H9 (cell line): ENCODE measurements at regions not wholly inside any gene's neighbourhood (a gene's known extent, or its start where the extent isn't known, plus 50 kb on each side); places are given as distances from the start of the nearest gene placed in this dataset.

Experiments used
- DNase-seq: peaks from one replicate; pipeline ENCODE4 v3.0.0-alpha.2; 2017
- H2AFZ ChIP-seq: one replicate; pipeline ENCODE4 v1.6.1; 2013; ENCODE audit warnings: mild to moderate bottlenecking, low read length, control low read depth, moderate library complexity
- H2AK5ac ChIP-seq: 2 replicates; pipeline ENCODE4 v1.6.1; 2013; ENCODE audit warnings: low read length, control low read depth, mixed read lengths; ENCODE audit not compliant: insufficient read length
- H2BK120ac ChIP-seq: one replicate; pipeline ENCODE4 v1.6.1; 2013; ENCODE audit warnings: low read depth, mild to moderate bottlenecking, low read length, control low read depth, inconsistent platforms; ENCODE audit not compliant: poor library complexity, severe bottlenecking
- H2BK12ac ChIP-seq: 2 replicates; pipeline ENCODE4 v1.6.1; 2013; ENCODE audit warnings: low read length, control low read depth, mixed read lengths, low read depth; ENCODE audit not compliant: insufficient read length
- H2BK15ac ChIP-seq: 2 replicates; pipeline ENCODE4 v1.6.1; 2013; ENCODE audit warnings: low read depth, low read length, control low read depth
- H2BK20ac ChIP-seq: one replicate; pipeline ENCODE4 v1.6.1; 2013; ENCODE audit warnings: low read depth, mild to moderate bottlenecking, low read length, control low read depth, inconsistent platforms; ENCODE audit not compliant: poor library complexity, severe bottlenecking
- H2BK5ac ChIP-seq: 2 replicates; pipeline ENCODE4 v1.6.1; 2013; ENCODE audit warnings: low read length, control low read depth, mixed read lengths; ENCODE audit not compliant: insufficient read length
- H3K14ac ChIP-seq: 2 replicates; pipeline ENCODE4 v1.6.1; 2013; ENCODE audit warnings: low read length, control low read depth; ENCODE audit not compliant: insufficient read depth
- H3K18ac ChIP-seq: 2 replicates; pipeline ENCODE4 v1.6.1; 2013; ENCODE audit warnings: low read depth, mild to moderate bottlenecking, mixed read lengths, low read length, control low read depth; ENCODE audit not compliant: insufficient read length
- H3K23ac ChIP-seq: 2 replicates; pipeline ENCODE4 v1.6.1; 2013; ENCODE audit warnings: low read length, control low read depth, mixed read lengths, low read depth; ENCODE audit not compliant: insufficient read length
- H3K23me2 ChIP-seq: 2 replicates; pipeline ENCODE4 v1.6.1; 2013; ENCODE audit warnings: low read depth, mild to moderate bottlenecking, mixed read lengths, low read length, control low read depth; ENCODE audit not compliant: insufficient read length, poor library complexity, severe bottlenecking
- H3K27ac ChIP-seq: 2 replicates; pipeline ENCODE4 v1.5.1; 2013; ENCODE audit warnings: low read length, control low read depth, mixed read lengths, low read depth; ENCODE audit not compliant: insufficient read length
- H3K27me3 ChIP-seq: 2 replicates; pipeline ENCODE4 v1.6.1; 2013; ENCODE audit warnings: low read length, control low read depth, inconsistent platforms; ENCODE audit not compliant: insufficient read depth
- H3K4ac ChIP-seq: 2 replicates; pipeline ENCODE4 v1.6.1; 2013; ENCODE audit warnings: low read depth, mild to moderate bottlenecking, control low read depth, inconsistent platforms, low read length, moderate library complexity
- H3K4me1 ChIP-seq: 2 replicates; pipeline ENCODE4 v1.6.1; 2013; ENCODE audit warnings: low read length, control low read depth, inconsistent platforms; ENCODE audit not compliant: insufficient read depth
- H3K4me2 ChIP-seq: 2 replicates; pipeline ENCODE4 v1.6.1; 2013; ENCODE audit warnings: low read length, control low read depth, mixed read lengths; ENCODE audit not compliant: insufficient read length, insufficient read depth
- H3K56ac ChIP-seq: 2 replicates; pipeline ENCODE4 v1.6.1; 2013; ENCODE audit warnings: low read depth, mild to moderate bottlenecking, mixed read lengths, low read length, control low read depth; ENCODE audit not compliant: insufficient read length
- H3K79me1 ChIP-seq: 2 replicates; pipeline ENCODE4 v1.6.1; 2013; ENCODE audit warnings: low read depth, mild to moderate bottlenecking, moderate library complexity, low read length, control low read depth, inconsistent platforms; ENCODE audit not compliant: insufficient read depth, poor library complexity, severe bottlenecking
- H3K79me2 ChIP-seq: 2 replicates; pipeline ENCODE4 v1.6.1; 2013; ENCODE audit warnings: low read length, control low read depth, inconsistent platforms; ENCODE audit not compliant: insufficient read depth
- H3K9ac ChIP-seq: 2 replicates; pipeline ENCODE4 v1.6.1; 2013; ENCODE audit warnings: low read length, control low read depth, mixed read lengths; ENCODE audit not compliant: insufficient read length; ENCODE audit errors: extremely low read depth
- H3K9me3 ChIP-seq: one replicate; pipeline ENCODE4 v1.6.1; 2013; ENCODE audit warnings: low read depth, low read length, inconsistent platforms; ENCODE audit not compliant: control insufficient read depth
- H3T11ph ChIP-seq: one replicate; pipeline ENCODE4 v1.6.1; 2013; ENCODE audit warnings: mild to moderate bottlenecking, low read length, control low read depth, inconsistent platforms
- H4K20me1 ChIP-seq: one replicate; pipeline ENCODE4 v1.6.1; 2013; ENCODE audit not compliant: control insufficient read depth, insufficient read length, insufficient read depth
- H4K5ac ChIP-seq: 2 replicates; pipeline ENCODE4 v1.6.1; 2013; ENCODE audit warnings: low read depth, mild to moderate bottlenecking, mixed read lengths, low read length, control low read depth; ENCODE audit not compliant: insufficient read length
- H4K8ac ChIP-seq: replicated peaks from 2 replicates; pipeline ENCODE4 v1.6.1; 2013; ENCODE audit warnings: low read length, control low read depth, mixed read lengths, low read depth; ENCODE audit not compliant: insufficient read length
- H4K91ac ChIP-seq: 2 replicates; pipeline ENCODE4 v1.6.1; 2013; ENCODE audit warnings: low read depth, mild to moderate bottlenecking, moderate library complexity, mixed read lengths, low read length, control low read depth; ENCODE audit not compliant: insufficient read length
- H3K27ac Mint-ChIP-seq, 3 experiments: 2 replicates in 2 of 3; 3 replicates in 1 of 3; pipeline ENCODE4 v1.8.0; 2020 to 2021; ENCODE audit warnings: mixed read lengths in 3 of 3, mild to moderate bottlenecking in 1 of 3, moderate library complexity in 1 of 3
- H3K27me3 Mint-ChIP-seq: 2 replicates; pipeline ENCODE4 v1.8.0; 2021; ENCODE audit warnings: low read depth, mild to moderate bottlenecking, moderate library complexity, mixed read lengths
- H3K36me3 Mint-ChIP-seq, 3 experiments: 2 replicates in 2 of 3; 3 replicates in 1 of 3; pipeline ENCODE4 v1.8.0; 2020 to 2021; ENCODE audit warnings: low read depth in 3 of 3, mixed read lengths in 3 of 3; ENCODE audit not compliant: insufficient read depth in 1 of 3
- H3K4me1 Mint-ChIP-seq, 2 experiments: 2 replicates each; pipeline ENCODE4 v1.8.0; 2020; ENCODE audit warnings: mixed read lengths in 2 of 2
- H3K4me3 Mint-ChIP-seq, 2 experiments: 2 replicates in 1 of 2; 3 replicates in 1 of 2; pipeline ENCODE4 v1.8.0; 2020 to 2021; ENCODE audit warnings: mild to moderate bottlenecking in 2 of 2, mixed read lengths in 2 of 2, moderate library complexity in 1 of 2
- H3K9me3 Mint-ChIP-seq, 2 experiments: 2 replicates in 1 of 2; 3 replicates in 1 of 2; pipeline ENCODE4 v1.8.0; 2020; ENCODE audit warnings: mild to moderate bottlenecking in 2 of 2, mixed read lengths in 2 of 2, moderate library complexity in 1 of 2
- CTCF ChIP-seq: fragments of 200-600 bp; sonication (generic); conservative IDR thresholded peaks from 3 replicates; pipeline ENCODE4 v1.8.0; 2021; ENCODE audit warnings: antibody characterized with exemption, mild to moderate bottlenecking

GRCh38 chr6:65964261-65964660 lies 257.2 kb upstream of the EYS start:
- H3K23ac ChIP-seq = no peak overlapping the region

More at GRCh38 chr6:65964261-65964660, 257.2 kb upstream of the EYS start:
- H3K4me2 ChIP-seq = no peak overlapping the region
- Mint-ChIP-seq H3K9me3 (no peaks in the 10 kb centered on the region), H3K27ac (no peak overlapping the region), H3K36me3 (no peaks in the 10 kb centered on the region), H3K4me1 (no peaks in the 10 kb centered on the region), H3K4me3 (no peak overlapping the region), H3K27me3 (no peaks in the 10 kb centered on the region)
- no peak overlapping the region for H3K56ac ChIP-seq
- no peak overlapping the region for H2BK120ac ChIP-seq
- H3K14ac ChIP-seq = no peak overlapping the region
- no peak overlapping the region for H3T11ph ChIP-seq
- H4K20me1 ChIP-seq = no peaks in the 10 kb centered on the region
- no peak overlapping the region for H2BK12ac ChIP-seq
- H2AFZ ChIP-seq = no peak overlapping the region
- no peak overlapping the region for H2BK15ac ChIP-seq
- no peak overlapping the region for H3K4ac ChIP-seq
- H3K9ac ChIP-seq = no peak overlapping the region
- no peak for DNase-seq
- no peak overlapping the region for H3K27ac ChIP-seq
- no peak overlapping the region for H4K91ac ChIP-seq
- H3K4me1 ChIP-seq = no peaks in the 10 kb centered on the region
- H3K18ac ChIP-seq = no peak overlapping the region
- no peak for TF ChIP-seq CTCF
- H2BK5ac ChIP-seq = no peak overlapping the region
- no peak overlapping the region for H4K5ac ChIP-seq
- no peaks in the 10 kb centered on the region for H3K23me2 ChIP-seq
- no peaks in the 10 kb centered on the region for H3K9me3 ChIP-seq
- H4K8ac ChIP-seq = no peak overlapping the region
- no peaks in the 10 kb centered on the region for H3K79me2 ChIP-seq
- no peaks in the 10 kb centered on the region for H3K27me3 ChIP-seq
- no peak overlapping the region for H2BK20ac ChIP-seq
- no peak overlapping the region for H2AK5ac ChIP-seq
- no peaks in the 10 kb centered on the region for H3K79me1 ChIP-seq
